Kidney (tissue), 13 donors: ENCODE measurements at regions not wholly inside any gene's neighbourhood (a gene's known extent, or its start where the extent isn't known, plus 50 kb on each side); places are given as distances from the start of the nearest gene placed in this dataset.

Experiments
- DNase-seq, 5 donors: peaks; one replicate each; pipeline ENCODE4 v3.0.0-alpha.2; 2013 to 2020
- FAIRE-seq: peaks from 2 replicates; lab custom pipeline; 2012; peaks lifted over from hg19 to GRCh38; lab: Jason Lieb, UNC
- H3K27ac ChIP-seq, 2 donors: one replicate each; pipeline ENCODE4 v1.7.0; 2013; ENCODE audit warnings: low read depth in 2 of 2, low read length in 2 of 2, inconsistent platforms in 1 of 2
- H3K27me3 ChIP-seq: one replicate; pipeline ENCODE4 v1.7.1; 2013; ENCODE audit warnings: low read length, inconsistent platforms; ENCODE audit not compliant: control insufficient read depth, insufficient read depth
- H3K36me3 ChIP-seq, 3 donors: one replicate each; pipeline versions ENCODE4 v1.7.0 to v1.7.1; 2013; ENCODE audit warnings: low read length in 3 of 3, control low read depth in 1 of 3, inconsistent platforms in 1 of 3; ENCODE audit not compliant: insufficient read depth in 3 of 3, control insufficient read depth in 2 of 3
- H3K4me1 ChIP-seq, 3 donors: one replicate each; pipeline versions ENCODE4 v1.7.0 to v1.7.1; 2013; ENCODE audit warnings: low read length in 3 of 3, inconsistent platforms in 1 of 3, low read depth in 1 of 3; ENCODE audit not compliant: control insufficient read depth in 2 of 3, insufficient read depth in 2 of 3
- H3K4me3 ChIP-seq, 3 donors: one replicate each; pipeline versions ENCODE4 v1.7.0 to v1.8.1; 2013; ENCODE audit warnings: low read length in 3 of 3, control low read depth in 1 of 3, inconsistent platforms in 1 of 3
- H3K9ac ChIP-seq, 3 donors: one replicate each; pipeline versions ENCODE4 v1.7.0 to v1.7.1; 2013; ENCODE audit warnings: low read length in 3 of 3, control low read depth in 1 of 3, inconsistent platforms in 1 of 3
- H3K9me3 ChIP-seq, 3 donors: one replicate each; pipeline versions ENCODE4 v1.7.0 to v1.7.1; 2013; ENCODE audit warnings: low read length in 3 of 3, control low read depth in 1 of 3, inconsistent platforms in 1 of 3; ENCODE audit not compliant: control insufficient read depth in 2 of 3, insufficient read depth in 1 of 3
- intact Hi-C: fragments of 100-400 bp; cut with DNase I; formaldehyde crosslinking; loops from one replicate; pipeline ENCODE4 v1.11.1; 2022
- TF ChIP-seq, protein P1 (sequence below): IDR thresholded peaks from 3 replicates; pipeline ENCODE4 v1.5.1; 2012; ENCODE audit warnings: mild to moderate bottlenecking, moderate library complexity, borderline replicate concordance; ENCODE audit not compliant: insufficient read depth; ENCODE audit errors: extremely low read depth
- donor health status: control.
- donor health status: control.
- donor health status: control.
- donor health status: control.
- donor health status: control.
- donor health status: DM: yes; HTN: yes; CAD: no.
- donor health status: Normal renal cell carcinoma (clear cell type).

GRCh38 chr6:19013026-19013705 lies 626.0 kb downstream of the RNF144B start:
- H3K27me3 ChIP-seq = no peaks in the 10 kb centered on the region
- H3K36me3 ChIP-seq = no peaks in the 10 kb centered on the region
- H3K27ac ChIP-seq = no peak overlapping the region
- no peak overlapping the region for H3K4me3 ChIP-seq
- no peak for FAIRE-seq
- no peak for DNase-seq
- no peaks in the 10 kb centered on the region for H3K4me1 ChIP-seq
- TF ChIP-seq, protein P1, sequence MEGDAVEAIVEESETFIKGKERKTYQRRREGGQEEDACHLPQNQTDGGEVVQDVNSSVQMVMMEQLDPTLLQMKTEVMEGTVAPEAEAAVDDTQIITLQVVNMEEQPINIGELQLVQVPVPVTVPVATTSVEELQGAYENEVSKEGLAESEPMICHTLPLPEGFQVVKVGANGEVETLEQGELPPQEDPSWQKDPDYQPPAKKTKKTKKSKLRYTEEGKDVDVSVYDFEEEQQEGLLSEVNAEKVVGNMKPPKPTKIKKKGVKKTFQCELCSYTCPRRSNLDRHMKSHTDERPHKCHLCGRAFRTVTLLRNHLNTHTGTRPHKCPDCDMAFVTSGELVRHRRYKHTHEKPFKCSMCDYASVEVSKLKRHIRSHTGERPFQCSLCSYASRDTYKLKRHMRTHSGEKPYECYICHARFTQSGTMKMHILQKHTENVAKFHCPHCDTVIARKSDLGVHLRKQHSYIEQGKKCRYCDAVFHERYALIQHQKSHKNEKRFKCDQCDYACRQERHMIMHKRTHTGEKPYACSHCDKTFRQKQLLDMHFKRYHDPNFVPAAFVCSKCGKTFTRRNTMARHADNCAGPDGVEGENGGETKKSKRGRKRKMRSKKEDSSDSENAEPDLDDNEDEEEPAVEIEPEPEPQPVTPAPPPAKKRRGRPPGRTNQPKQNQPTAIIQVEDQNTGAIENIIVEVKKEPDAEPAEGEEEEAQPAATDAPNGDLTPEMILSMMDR = no peak
- no peak overlapping the region for H3K9ac ChIP-seq
- no peaks in the 10 kb centered on the region for H3K9me3 ChIP-seq
- intact Hi-C loops = no loop called here

DNA sequence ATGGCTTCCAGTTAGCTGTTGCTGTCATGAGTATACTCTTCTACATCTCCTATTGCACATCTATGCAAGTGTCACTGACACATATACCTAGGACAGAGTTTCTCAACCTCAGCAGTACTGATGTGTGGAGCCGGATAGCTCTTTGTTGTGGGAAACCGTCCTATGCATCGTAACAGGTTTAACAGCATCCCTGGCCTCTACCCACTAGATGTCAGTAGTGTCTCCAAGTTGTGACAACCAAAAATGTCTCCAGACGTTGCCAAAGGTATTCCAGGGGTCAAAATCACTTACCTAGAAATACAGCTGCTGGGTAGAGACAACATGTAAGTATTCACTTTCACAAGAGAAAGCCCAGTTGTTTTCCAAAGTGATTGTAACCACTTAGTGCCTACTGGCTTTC lies 637.6 kb downstream of the RNF144B start:
- no peaks in the 10 kb centered on the region for H3K36me3 ChIP-seq
- peaks cover 0 to 2% (median 0%) of the 10 kb centered on the region in 3 donors for H3K4me1 ChIP-seq
- intact Hi-C loops = no loop called here
- peak in 4 of 5 donors; percentile 67 to 85 (median 75) for DNase-seq
- no peaks in the 10 kb centered on the region for H3K9me3 ChIP-seq
- no peak for FAIRE-seq
- H3K4me3 ChIP-seq = no peak overlapping the region
- H3K27me3 ChIP-seq = no peaks in the 10 kb centered on the region
- H3K27ac ChIP-seq = no peak overlapping the region
- TF ChIP-seq, protein P1 = peak; percentile 43
- H3K9ac ChIP-seq = no peak overlapping the region

GRCh38 chr6:19028201-19028600 lies 641.1 kb downstream of the RNF144B start:
- Histone ChIP-seq H3K27ac (no peak overlapping the region), H3K4me1 (no peaks in the 10 kb centered on the region), H3K9ac (no peak overlapping the region), H3K27me3 (no peaks in the 10 kb centered on the region), H3K4me3 (no peak overlapping the region), H3K36me3 (no peaks in the 10 kb centered on the region), H3K9me3 (no peaks in the 10 kb centered on the region)
- TF ChIP-seq, protein P1 = no peak
- intact Hi-C loops = no loop called here
- FAIRE-seq (no peak), DNase-seq (no peak)
